Ovary (tissue), 7 donors: ENCODE measurements at regions not wholly inside any gene's neighbourhood (a gene's known extent, or its start where the extent isn't known, plus 50 kb on each side); places are given as distances from the start of the nearest gene placed in this dataset.
A peak's percentile ranks its signal among the peaks of the same experiment; 100 is the strongest.

Experiments
- DNase-seq, 5 donors: peaks; one replicate each; pipeline ENCODE4 v3.0.0-alpha.2; 2019 to 2020
- H3K27ac ChIP-seq, 2 donors: fragments of 200-600 bp; one replicate each; pipeline versions ENCODE4 v1.5.1 to v1.8.0; 2019 to 2022
- H3K27me3 ChIP-seq: fragments of 200-600 bp; one replicate; pipeline ENCODE4 v1.8.0; 2022
- H3K36me3 ChIP-seq: fragments of 200-600 bp; sonication (generic); one replicate; pipeline ENCODE4 v1.5.1; 2019
- H3K4me1 ChIP-seq: one replicate; pipeline ENCODE4 v1.8.1; 2013; ENCODE audit warnings: mild to moderate bottlenecking, moderate library complexity; ENCODE audit not compliant: insufficient read depth
- H3K4me3 ChIP-seq: fragments of 200-600 bp; sonication (generic); one replicate; pipeline ENCODE4 v1.5.1; 2017
- H3K9me3 ChIP-seq, 2 donors: fragments of 200-600 bp in 1 of 2; sonication (generic) in 1 of 2; one replicate each; pipeline versions ENCODE4 v1.5.1 to v1.8.1; 2013 to 2019; ENCODE audit warnings: mild to moderate bottlenecking in 1 of 2, moderate library complexity in 1 of 2
- CTCF ChIP-seq, 3 donors: fragments of 450-650 bp in 2 of 3; fragments of 200-600 bp in 1 of 3; IDR thresholded peaks; one replicate each; pipeline versions ENCODE4 v1.5.1 to v1.8.0; 2016 to 2022; ENCODE audit warnings: antibody characterized with exemption in 3 of 3, mild to moderate bottlenecking in 1 of 3
- EP300 ChIP-seq: sonication (generic); formaldehyde crosslinking; IDR thresholded peaks from one replicate; pipeline ENCODE4 v1.6.1; 2017; ENCODE audit warnings: antibody characterized with exemption
- POLR2A ChIP-seq: fragments of 450-650 bp; IDR thresholded peaks from one replicate; pipeline ENCODE4 v1.6.1; 2017; ENCODE audit warnings: antibody characterized with exemption, mild to moderate bottlenecking, moderate library complexity
- WGBS, 3 donors: extraction: QIAGEN DNeasy Blood & Tissue Kit in 1 of 3; methylation state at CpG; one replicate each; pipeline versions ENCODE4 v1.1.5 to v1.1.7; 2013 to 2017; 5-methylcytosine and 5-hydroxymethylcytosine counted together
- intact Hi-C, 4 donors: fragments of 100-400 bp; cut with DNase I; formaldehyde crosslinking; loops; one replicate each; pipeline versions ENCODE4 v1.11.0 to v1.15.1; 2022 to 2023
- donor health status: DM: no; HTN: no; CAD: no; lungs with moderate emphysema.
- donor health status: DM: no; HTN: no; CAD: no.
- donor health status: Bipolar disorder and iron deficiency.
- donor health status: DM: no; HTN: no; CAD: no.
- donor health status: DM: yes; HTN: yes; CAD: no.

DNA sequence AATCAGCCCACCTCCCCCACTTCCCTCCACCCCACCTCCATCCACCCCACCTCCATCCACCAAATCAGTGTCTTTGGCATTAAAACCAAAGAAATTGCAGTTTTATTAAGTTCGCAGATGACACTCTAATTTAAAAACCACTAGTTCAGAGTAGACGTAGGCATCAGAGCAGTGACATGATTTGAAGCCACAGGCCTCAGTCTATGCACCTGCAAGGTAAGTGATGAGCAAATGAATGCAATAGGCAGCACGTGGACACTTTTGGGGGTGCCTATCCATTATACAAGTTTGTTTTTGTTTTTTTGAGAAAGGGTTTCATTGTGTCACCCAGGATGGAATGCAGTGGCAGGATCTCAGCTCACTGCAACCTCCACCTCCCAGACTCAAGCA lies 88.0 kb upstream of the TRIM2 start:
- H3K4me3 ChIP-seq, result peak overlapping the region; percentile 3
- DNase-seq, result no peak
- no peaks in the 10 kb centered on the region for H3K4me1 ChIP-seq
- H3K27ac ChIP-seq, result no peak overlapping the region
- TF ChIP-seq POLR2A (no peak), EP300 (no peak), CTCF (IDR thresholded peaks at IDR 0.05) (no peak)
- 69 to 86% (median 82%) methylated on average over 3 of the region's 3 CpGs for WGBS, 3 donors
- no peaks in the 10 kb centered on the region for H3K9me3 ChIP-seq
- intact Hi-C loops, result no loop called here
- H3K27me3 ChIP-seq, result no peaks in the 10 kb centered on the region
- no peaks in the 10 kb centered on the region for H3K36me3 ChIP-seq

GRCh38 chr4:153116801-153117200 lies 87.4 kb upstream of the TRIM2 start:
- intact Hi-C loops, result no loop called here
- no peaks in the 10 kb centered on the region for H3K9me3 ChIP-seq
- DNase-seq, result no peak
- H3K27ac ChIP-seq, result no peak overlapping the region
- no peak for TF ChIP-seq EP300
- H3K27me3 ChIP-seq, result no peaks in the 10 kb centered on the region
- no peaks in the 10 kb centered on the region for H3K4me1 ChIP-seq
- whole genome bisulfite sequencing, 3 donors, result 85 to 93% (median 91%) methylated on average over 1 of the region's 1 CpG
- H3K4me3 ChIP-seq, result no peak overlapping the region
- no peaks in the 10 kb centered on the region for H3K36me3 ChIP-seq

- no peaks in the 10 kb centered on the region for H3K4me1 ChIP-seq
- H3K27ac ChIP-seq, result no peak overlapping the region
- intact Hi-C loops, result no loop called here
- no peak for DNase-seq
- H3K27me3 ChIP-seq, result no peaks in the 10 kb centered on the region
- 82 to 88% (median 87%) methylated on average over 5 of the region's 5 CpGs for WGBS, 3 donors
- H3K36me3 ChIP-seq, result no peaks in the 10 kb centered on the region
- no peaks in the 10 kb centered on the region for H3K9me3 ChIP-seq
- TF ChIP-seq EP300, result no peak
- no peak for TF ChIP-seq POLR2A
- no peak for TF ChIP-seq CTCF (IDR thresholded peaks at IDR 0.05)
- no peak overlapping the region for H3K4me3 ChIP-seq
Measured at GRCh38 chr4:153117554-153117953, 86.7 kb upstream of the TRIM2 start.

- Histone ChIP-seq H3K4me3 (no peak overlapping the region), H3K4me1 (no peaks in the 10 kb centered on the region), H3K27ac (no peak overlapping the region), H3K27me3 (no peaks in the 10 kb centered on the region), H3K36me3 (no peaks in the 10 kb centered on the region), H3K9me3 (no peaks in the 10 kb centered on the region)
- TF ChIP-seq EP300 (no peak), CTCF (IDR thresholded peaks at IDR 0.05) (no peak), POLR2A (no peak)
- 61 to 68% (median 65%) methylated on average over 2 of the region's 2 CpGs for WGBS, 3 donors
- no peak for DNase-seq
- intact Hi-C loops, result no loop called here
Measured at GRCh38 chr4:153119626-153120025, 84.6 kb upstream of the TRIM2 start.

GRCh38 chr4:153120235-153120634 lies 84.0 kb upstream of the TRIM2 start:
- DNase-seq, result no peak
- 87 to 88% (median 87%) methylated on average over 2 of the region's 2 CpGs for WGBS, 3 donors
- no peak overlapping the region for H3K27ac ChIP-seq
- no peaks in the 10 kb centered on the region for H3K36me3 ChIP-seq
- H3K9me3 ChIP-seq, result no peaks in the 10 kb centered on the region
- no peaks in the 10 kb centered on the region for H3K27me3 ChIP-seq
- TF ChIP-seq CTCF (IDR thresholded peaks at IDR 0.05), result no peak
- no peak for TF ChIP-seq POLR2A
- TF ChIP-seq EP300, result no peak
- intact Hi-C loops, result no loop called here
- H3K4me3 ChIP-seq, result no peak overlapping the region
- H3K4me1 ChIP-seq, result no peaks in the 10 kb centered on the region
